HG03280 (cell line): ENCODE measurements at regions not wholly inside any gene's neighbourhood (a gene's known extent, or its start where the extent isn't known, plus 50 kb on each side); places are given as distances from the start of the nearest gene placed in this dataset.

Experiments
- ATAC-seq: cut with Tn5 transposase; IDR thresholded peaks from one replicate; pipeline ENCODE4 v1.9.1; 2021; ENCODE audit warnings: mild to moderate bottlenecking, moderate library complexity; ENCODE audit not compliant: unreplicated experiment

GRCh38 chr11:130817330-130817944 lies 98.8 kb downstream of the SNX19 start:
- no peak for ATAC-seq

- ATAC-seq: no peak
These were observed 96.7 kb downstream of the SNX19 start for GRCh38 chr11:130819625-130820024.
